Large intestine (tissue), 3 donors: ENCODE measurements at regions not wholly inside any gene's neighbourhood (a gene's known extent, or its start where the extent isn't known, plus 50 kb on each side); places are given as distances from the start of the nearest gene placed in this dataset.
"Not testable (repeated sequence)": the region's sequence is repeated elsewhere in the genome, so short reads cannot be mapped to it uniquely, and the experiment has no call there.

Experiments
- DNase-seq, 2 donors: peaks; one replicate each; pipeline versions ENCODE4 v3.0.0 to v3.0.0-alpha.2; 2013
- H3K27ac ChIP-seq: one replicate; pipeline ENCODE4 v1.5.1; 2013; ENCODE audit warnings: low read length
- H3K27me3 ChIP-seq: 2 replicates; pipeline ENCODE4 v1.6.1; 2013; ENCODE audit warnings: low read length; ENCODE audit not compliant: control insufficient read depth, insufficient read depth
- H3K36me3 ChIP-seq: 2 replicates; pipeline ENCODE4 v1.6.1; 2013; ENCODE audit warnings: low read length; ENCODE audit not compliant: control insufficient read depth, insufficient read depth
- H3K4me1 ChIP-seq: one replicate; pipeline ENCODE4 v1.6.1; 2013; ENCODE audit warnings: low read length; ENCODE audit not compliant: control insufficient read depth, insufficient read depth
- H3K4me3 ChIP-seq: one replicate; pipeline ENCODE4 v1.5.1; 2013; ENCODE audit warnings: low read length
- H3K9me3 ChIP-seq: one replicate; pipeline ENCODE4 v1.6.1; 2013; ENCODE audit warnings: mild to moderate bottlenecking, low read depth, low read length, moderate library complexity; ENCODE audit not compliant: control insufficient read depth
- WGBS: methylation state at CpG from one replicate; pipeline ENCODE4 v1.1.5; 2013; ENCODE audit warnings: low lambda C conversion rate; ENCODE audit not compliant: insufficient coverage; 5-methylcytosine and 5-hydroxymethylcytosine counted together

GRCh38 chr2:215722125-215722524 lies 286.3 kb upstream of the FN1 start:
- no CpG with 5 or more reads among the region's 5 CpGs for WGBS
- Histone ChIP-seq H3K27me3 (no peaks in the 10 kb centered on the region), H3K36me3 (no peaks in the 10 kb centered on the region), H3K9me3 (no peaks in the 10 kb centered on the region), H3K4me1 (no peaks in the 10 kb centered on the region), H3K4me3 (no peak overlapping the region), H3K27ac (no peak overlapping the region)
- DNase-seq, result no peak

- H3K9me3 ChIP-seq, H3K27me3 ChIP-seq, H3K27ac ChIP-seq, H3K4me1 ChIP-seq, H3K36me3 ChIP-seq, H3K4me3 ChIP-seq, DNase-seq: not testable (repeated sequence)
- no CpG with 5 or more reads among the region's 1 CpG for WGBS
These were observed 285.6 kb upstream of the FN1 start for GRCh38 chr2:215721515-215721914.

GRCh38 chr2:215718890-215719289 lies 283.0 kb upstream of the FN1 start:
- no peaks in the 10 kb centered on the region for H3K27me3 ChIP-seq

GRCh38 chr2:215718436-215718835 lies 282.6 kb upstream of the FN1 start:
- H3K27ac ChIP-seq, result no peak overlapping the region
- DNase-seq, result no peak
- no peaks in the 10 kb centered on the region for H3K36me3 ChIP-seq
- no peak overlapping the region for H3K4me3 ChIP-seq
- H3K4me1 ChIP-seq, result peaks cover 3% of the 10 kb centered on the region
- no peaks in the 10 kb centered on the region for H3K9me3 ChIP-seq
- WGBS, result no CpG with 5 or more reads among the region's 2 CpGs
- H3K27me3 ChIP-seq, result no peaks in the 10 kb centered on the region

More at GRCh38 chr2:215718890-215719289, 283.0 kb upstream of the FN1 start:
- Histone ChIP-seq H3K4me3 (no peak overlapping the region), H3K4me1 (no peaks in the 10 kb centered on the region), H3K36me3 (no peaks in the 10 kb centered on the region), H3K27ac (no peak overlapping the region), H3K9me3 (no peaks in the 10 kb centered on the region)
- WGBS, result no CpG with 5 or more reads among the region's 3 CpGs
- DNase-seq, result no peak

GRCh38 chr2:215717501-215718381 lies 281.9 kb upstream of the FN1 start:
- H3K4me1 ChIP-seq, result peaks cover 5% of the 10 kb centered on the region
- WGBS, result 60% methylated on average over 1 of the region's 11 CpGs
- H3K4me3 ChIP-seq, result no peak overlapping the region
- H3K27ac ChIP-seq, result no peak overlapping the region
- no peaks in the 10 kb centered on the region for H3K27me3 ChIP-seq
- H3K9me3 ChIP-seq, result no peaks in the 10 kb centered on the region
- DNase-seq, result no peak
- H3K36me3 ChIP-seq, result no peaks in the 10 kb centered on the region

GRCh38 chr2:215716956-215717355 lies 281.1 kb upstream of the FN1 start:
- H3K27ac ChIP-seq, result no peak overlapping the region
- H3K27me3 ChIP-seq, result no peaks in the 10 kb centered on the region
- peaks cover 13% of the 10 kb centered on the region for H3K4me1 ChIP-seq

GRCh38 chr2:215712871-215713790 lies 277.3 kb upstream of the FN1 start:
- Histone ChIP-seq H3K4me3 (no peak overlapping the region), H3K4me1 (peaks cover 16% of the 10 kb centered on the region), H3K27me3 (no peaks in the 10 kb centered on the region), H3K27ac (peak overlapping the region; percentile 34), H3K9me3 (no peaks in the 10 kb centered on the region), H3K36me3 (no peaks in the 10 kb centered on the region)
- DNase-seq, result peak in 1 of 2 donors; percentile 38
- WGBS, result 57% methylated on average over 1 of the region's 2 CpGs

More at GRCh38 chr2:215716956-215717355, 281.1 kb upstream of the FN1 start:
- DNase-seq, result no peak
- H3K36me3 ChIP-seq, result no peaks in the 10 kb centered on the region
- no peak overlapping the region for H3K4me3 ChIP-seq
- no peaks in the 10 kb centered on the region for H3K9me3 ChIP-seq
- no CpG with 5 or more reads among the region's 6 CpGs for WGBS

- Histone ChIP-seq H3K27me3 (no peaks in the 10 kb centered on the region), H3K4me3 (no peak overlapping the region), H3K36me3 (no peaks in the 10 kb centered on the region), H3K4me1 (peaks cover 16% of the 10 kb centered on the region), H3K27ac (peak overlapping the region; percentile 30), H3K9me3 (no peaks in the 10 kb centered on the region)
- peak in 1 of 2 donors; percentile 40 for DNase-seq
- 29% methylated on average over 1 of the region's 3 CpGs for WGBS
These were observed 276.5 kb upstream of the FN1 start for GRCh38 chr2:215712219-215712868.

- peak overlapping the region; percentile 30 for H3K27ac ChIP-seq
- WGBS, result no CpG with 5 or more reads among the region's 2 CpGs
- H3K27me3 ChIP-seq, result no peaks in the 10 kb centered on the region
- no peaks in the 10 kb centered on the region for H3K36me3 ChIP-seq
- peaks cover 16% of the 10 kb centered on the region for H3K4me1 ChIP-seq
- H3K9me3 ChIP-seq, result no peaks in the 10 kb centered on the region
- no peak overlapping the region for H3K4me3 ChIP-seq
- DNase-seq, result no peak
These were observed 275.7 kb upstream of the FN1 start for GRCh38 chr2:215711471-215712034.

- Histone ChIP-seq H3K4me3 (no peak overlapping the region), H3K9me3 (no peaks in the 10 kb centered on the region), H3K4me1 (peaks cover 9% of the 10 kb centered on the region), H3K27me3 (no peaks in the 10 kb centered on the region), H3K36me3 (no peaks in the 10 kb centered on the region), H3K27ac (no peak overlapping the region)
- no peak for DNase-seq
- no CpG with 5 or more reads among the region's 7 CpGs for WGBS
These were observed 271.7 kb upstream of the FN1 start for GRCh38 chr2:215707608-215708007.
